Activated T-helper 17 cell treated with anti-CD3 and anti-CD28 coated beads, Interleukin-2, amount 50 U/mL, for 72 hours (primary cell): ENCODE measurements at regions not wholly inside any gene's neighbourhood (a gene's known extent, or its start where the extent isn't known, plus 50 kb on each side); places are given as distances from the start of the nearest gene placed in this dataset.
"Not testable (repeated sequence)": the region's sequence is repeated elsewhere in the genome, so short reads cannot be mapped to it uniquely, and the experiment has no call there.

ENCODE experiments used
- ATAC-seq: fragments of 150-1000 bp; cut with Tn5 transposase; replicated peaks from 2 replicates; pipeline ENCODE4 v1.10.0; 2021; ENCODE audit warnings: mild to moderate bottlenecking, moderate library complexity
- H3K27ac Mint-ChIP-seq: one replicate; pipeline ENCODE4 v1.8.0; 2022; ENCODE audit warnings: mixed read lengths
- H3K27me3 Mint-ChIP-seq: one replicate; pipeline ENCODE4 v1.8.0; 2022; ENCODE audit warnings: mixed read lengths
- H3K36me3 Mint-ChIP-seq: one replicate; pipeline ENCODE4 v1.8.0; 2022; ENCODE audit warnings: low read depth, mild to moderate bottlenecking, mixed read lengths
- H3K4me1 Mint-ChIP-seq: one replicate; pipeline ENCODE4 v1.8.0; 2022; ENCODE audit warnings: mixed read lengths
- H3K4me3 Mint-ChIP-seq: one replicate; pipeline ENCODE4 v1.8.0; 2022; ENCODE audit warnings: mild to moderate bottlenecking, mixed read lengths
- H3K9me3 Mint-ChIP-seq: one replicate; pipeline ENCODE4 v1.8.0; 2022; ENCODE audit warnings: mixed read lengths

DNA sequence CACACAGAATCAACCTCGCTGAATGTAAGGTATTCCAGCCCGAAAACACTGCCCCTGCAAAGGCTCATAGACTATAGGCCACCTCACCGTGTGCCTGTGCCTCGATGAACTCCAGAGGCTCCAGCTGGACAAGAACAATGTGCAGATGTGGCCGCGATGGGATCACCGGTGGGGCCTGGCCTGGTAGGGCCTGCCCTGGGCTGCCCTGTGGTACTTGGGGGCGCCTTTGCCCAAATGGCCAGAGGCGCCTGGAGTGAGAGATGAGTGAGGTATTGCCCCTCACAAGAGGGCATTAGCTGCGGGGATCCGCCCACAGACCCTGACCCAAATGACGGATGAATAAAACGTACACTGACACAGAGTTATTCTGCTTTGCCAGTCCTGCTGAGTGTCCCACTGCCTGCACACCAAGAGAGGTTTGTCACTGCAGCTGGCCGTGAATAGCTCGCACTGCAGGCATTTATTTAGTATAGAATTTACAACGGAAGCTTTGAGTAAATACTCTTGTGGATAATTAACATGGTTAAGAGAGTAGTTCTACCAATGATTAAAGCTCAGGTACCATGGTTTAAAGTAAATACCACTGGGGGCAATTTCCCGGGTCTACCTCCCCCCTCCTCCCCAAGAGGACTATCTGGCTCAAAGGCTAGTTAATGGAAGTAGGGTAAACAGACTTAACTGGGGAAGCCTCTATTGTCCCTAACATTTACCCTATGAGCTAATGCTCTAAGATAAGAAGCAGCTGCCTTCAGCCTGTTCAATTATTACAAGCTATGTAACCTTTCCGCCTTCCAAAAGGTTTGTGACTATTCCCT lies 101.1 kb upstream of the IGLL5 start:
- no peaks in the 10 kb centered on the region for H3K9me3 Mint-ChIP-seq

DNA sequence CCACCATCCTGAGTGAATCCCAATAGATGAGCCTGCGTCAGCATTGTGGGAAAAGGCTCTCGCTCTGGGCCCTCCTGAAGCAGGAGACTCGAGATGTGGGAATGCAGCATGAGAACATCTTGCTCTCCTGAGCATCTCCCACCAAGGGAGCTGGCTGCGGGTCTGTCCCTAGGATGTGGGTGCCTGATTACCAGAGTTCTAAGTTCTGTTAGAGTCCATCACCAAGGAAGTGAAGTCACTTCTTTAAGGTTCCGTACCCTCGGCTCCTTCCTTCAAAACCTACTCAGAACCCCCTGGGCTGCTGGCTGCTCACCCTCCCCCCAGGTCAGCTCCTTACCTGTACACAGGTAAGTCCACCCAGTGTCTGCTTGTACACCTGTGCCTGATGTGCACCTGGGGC lies 100.5 kb upstream of the IGLL5 start:
- H3K4me3 Mint-ChIP-seq: no peak overlapping the region
- H3K9me3 Mint-ChIP-seq: no peaks in the 10 kb centered on the region
- no peaks in the 10 kb centered on the region for H3K27me3 Mint-ChIP-seq
- H3K36me3 Mint-ChIP-seq: no peaks in the 10 kb centered on the region
- H3K4me1 Mint-ChIP-seq: peaks cover 17% of the 10 kb centered on the region
- no peak overlapping the region for H3K27ac Mint-ChIP-seq
- no peak for ATAC-seq

More for the DNA sequence above, 101.1 kb upstream of the IGLL5 start:
- no peaks in the 10 kb centered on the region for H3K36me3 Mint-ChIP-seq
- H3K27ac Mint-ChIP-seq: no peak overlapping the region
- ATAC-seq: no peak
- H3K27me3 Mint-ChIP-seq: peaks cover 3% of the 10 kb centered on the region
- H3K4me3 Mint-ChIP-seq: no peak overlapping the region
- peaks cover 14% of the 10 kb centered on the region for H3K4me1 Mint-ChIP-seq

DNA sequence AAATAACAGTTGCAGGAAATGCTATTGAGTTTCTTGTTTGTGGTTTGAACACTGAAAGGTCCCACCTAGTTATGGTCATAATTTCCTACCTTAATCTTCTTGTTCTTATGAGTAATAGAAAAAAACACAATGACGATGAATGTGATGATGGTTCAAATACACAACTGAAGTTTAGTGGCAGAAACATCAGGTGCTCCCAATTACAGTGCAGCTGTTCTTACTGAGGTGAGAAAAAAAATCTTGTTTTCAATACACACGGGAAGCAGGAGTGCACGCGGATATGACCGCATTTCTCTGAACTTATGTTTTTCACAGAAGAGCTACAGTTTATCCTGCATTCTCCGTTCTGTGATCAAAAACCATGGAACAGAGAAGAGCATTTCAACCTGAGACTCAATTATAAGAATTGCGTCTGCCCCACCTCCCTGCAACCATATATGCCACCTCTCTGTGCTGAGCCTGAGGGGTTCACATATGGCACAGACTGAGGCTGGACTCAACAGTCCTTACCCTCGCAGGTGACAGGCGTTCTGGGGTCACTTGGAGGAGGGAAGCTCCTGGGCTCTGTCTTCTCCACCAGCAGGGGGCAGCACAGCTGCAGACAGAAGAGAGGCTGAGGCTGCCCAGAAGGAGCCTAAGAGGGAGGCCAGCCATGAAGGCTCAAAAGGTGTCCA lies 99.7 kb upstream of the IGLL5 start:
- H3K9me3 Mint-ChIP-seq: no peaks in the 10 kb centered on the region
- H3K27ac Mint-ChIP-seq: no peak overlapping the region
- H3K27me3 Mint-ChIP-seq: no peaks in the 10 kb centered on the region
- ATAC-seq: peak; percentile 84
- no peaks in the 10 kb centered on the region for H3K36me3 Mint-ChIP-seq
- peaks cover 17% of the 10 kb centered on the region for H3K4me1 Mint-ChIP-seq
- no peak overlapping the region for H3K4me3 Mint-ChIP-seq

DNA sequence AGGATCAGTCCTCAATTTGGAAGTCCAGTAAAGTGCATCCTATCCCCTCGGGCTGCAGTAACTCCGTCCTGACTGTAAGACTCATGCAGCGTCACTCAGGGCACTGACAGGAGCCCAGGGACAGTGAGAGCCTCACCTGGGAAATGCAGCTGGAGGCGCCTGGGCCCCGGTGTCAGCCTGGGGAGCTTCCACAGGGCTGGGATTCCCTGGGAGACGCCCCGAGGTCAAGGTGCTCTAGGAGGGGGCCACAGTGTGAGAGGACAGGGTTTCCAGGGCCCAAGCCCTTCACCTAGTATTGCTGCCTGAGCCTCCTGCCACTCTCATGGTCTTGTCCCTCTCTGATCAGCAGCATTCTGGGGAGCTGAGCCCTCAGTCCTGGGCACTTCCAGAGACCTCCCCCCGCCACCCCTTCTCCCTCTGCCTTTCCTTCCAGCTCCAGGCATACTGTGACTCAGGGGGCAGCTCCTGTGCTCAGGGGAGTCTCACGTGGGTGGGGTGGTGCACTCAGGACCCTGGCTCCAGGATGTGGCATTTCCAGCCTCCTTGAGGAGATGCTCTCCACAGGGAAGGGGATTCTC lies 99.1 kb upstream of the IGLL5 start:
- Mint-ChIP-seq H3K4me1 (peaks cover 17% of the 10 kb centered on the region), H3K9me3 (no peaks in the 10 kb centered on the region), H3K4me3 (no peak overlapping the region), H3K36me3 (no peaks in the 10 kb centered on the region), H3K27ac (no peak overlapping the region), H3K27me3 (no peaks in the 10 kb centered on the region)
- peak; percentile 16 for ATAC-seq

DNA sequence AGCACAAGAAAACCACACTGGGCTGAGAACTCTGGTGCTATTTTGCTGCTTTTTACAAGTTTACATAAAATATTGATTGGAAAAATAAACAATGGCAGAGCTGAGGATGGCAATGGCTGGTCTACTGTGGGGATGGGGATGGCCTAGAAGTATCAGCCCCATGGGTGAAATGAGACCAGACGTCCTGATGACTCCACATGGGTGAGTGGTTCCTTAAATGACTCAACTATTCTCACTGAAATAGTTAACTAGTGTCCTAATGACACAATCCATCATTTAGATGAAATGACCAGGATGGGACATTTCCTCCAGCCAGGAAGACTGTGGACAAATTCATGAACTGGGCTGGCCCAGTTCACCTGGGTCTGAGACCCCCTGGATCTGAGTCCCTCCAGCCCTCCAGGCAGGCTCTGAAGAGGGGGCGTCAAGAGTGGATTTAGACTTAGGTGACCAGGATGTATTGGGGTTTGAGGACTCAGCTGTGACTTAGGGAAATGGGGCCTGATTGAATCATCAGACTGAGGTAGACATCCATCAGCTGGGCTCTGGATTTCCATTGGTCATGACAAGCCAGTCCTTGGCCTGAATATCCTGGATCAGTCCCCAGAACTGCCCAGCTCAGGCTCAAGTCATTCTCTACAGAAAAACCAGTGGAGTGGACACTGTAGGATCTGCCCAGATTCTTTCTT lies 98.2 kb upstream of the IGLL5 start:
- no peak overlapping the region for H3K4me3 Mint-ChIP-seq
- no peaks in the 10 kb centered on the region for H3K27me3 Mint-ChIP-seq
- H3K4me1 Mint-ChIP-seq: peaks cover 17% of the 10 kb centered on the region
- no peaks in the 10 kb centered on the region for H3K9me3 Mint-ChIP-seq
- no peaks in the 10 kb centered on the region for H3K36me3 Mint-ChIP-seq
- H3K27ac Mint-ChIP-seq: no peak overlapping the region
- ATAC-seq: peak; percentile 70

DNA sequence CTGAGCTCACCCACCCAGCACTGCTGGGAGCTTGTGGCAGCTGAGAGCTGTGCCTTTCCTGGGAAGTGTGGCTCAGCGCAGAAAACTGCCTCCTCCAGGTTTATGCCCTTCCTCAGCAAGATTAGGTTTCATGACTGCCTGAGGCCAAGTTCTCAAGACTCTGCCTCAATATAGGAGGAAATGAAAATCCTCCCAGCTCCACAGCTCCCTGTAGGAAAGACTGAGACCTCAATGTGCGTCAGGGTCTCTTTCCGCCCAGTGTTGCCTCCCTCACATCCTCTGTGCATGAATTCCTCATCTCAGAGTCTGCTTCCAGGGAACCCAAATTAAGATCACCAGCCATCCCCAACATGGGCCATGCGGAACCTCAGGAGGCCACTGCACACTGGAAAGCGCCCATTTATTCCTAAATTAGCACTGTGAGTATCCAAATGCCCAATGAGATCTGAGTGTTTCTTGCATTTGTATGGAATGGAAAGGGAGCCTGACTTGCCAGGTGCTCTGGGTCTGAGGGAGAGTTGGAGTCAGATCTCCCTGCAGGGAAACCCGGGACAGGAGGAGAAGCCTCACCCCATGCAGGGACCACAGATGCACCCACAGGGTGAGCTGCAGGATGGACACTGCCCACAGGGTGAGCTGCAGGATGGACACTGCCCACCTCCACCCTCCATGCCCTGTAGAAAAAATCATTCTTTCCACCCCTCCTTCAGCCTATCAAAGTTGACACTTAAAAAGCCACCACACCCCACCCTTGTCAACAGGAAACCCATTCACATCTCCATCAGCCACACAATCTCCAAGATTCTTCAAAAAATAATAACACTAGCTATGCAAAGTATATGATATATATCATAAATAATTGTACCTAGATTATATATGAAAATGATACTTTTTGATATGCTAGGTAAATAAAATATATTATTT lies 97.4 kb upstream of the IGLL5 start:
- ATAC-seq: no peak
- Mint-ChIP-seq H3K27ac (peak overlapping the region; percentile 28), H3K4me1 (peaks cover 17% of the 10 kb centered on the region), H3K9me3 (no peaks in the 10 kb centered on the region), H3K27me3 (no peaks in the 10 kb centered on the region), H3K4me3 (no peak overlapping the region), H3K36me3 (no peaks in the 10 kb centered on the region)

DNA sequence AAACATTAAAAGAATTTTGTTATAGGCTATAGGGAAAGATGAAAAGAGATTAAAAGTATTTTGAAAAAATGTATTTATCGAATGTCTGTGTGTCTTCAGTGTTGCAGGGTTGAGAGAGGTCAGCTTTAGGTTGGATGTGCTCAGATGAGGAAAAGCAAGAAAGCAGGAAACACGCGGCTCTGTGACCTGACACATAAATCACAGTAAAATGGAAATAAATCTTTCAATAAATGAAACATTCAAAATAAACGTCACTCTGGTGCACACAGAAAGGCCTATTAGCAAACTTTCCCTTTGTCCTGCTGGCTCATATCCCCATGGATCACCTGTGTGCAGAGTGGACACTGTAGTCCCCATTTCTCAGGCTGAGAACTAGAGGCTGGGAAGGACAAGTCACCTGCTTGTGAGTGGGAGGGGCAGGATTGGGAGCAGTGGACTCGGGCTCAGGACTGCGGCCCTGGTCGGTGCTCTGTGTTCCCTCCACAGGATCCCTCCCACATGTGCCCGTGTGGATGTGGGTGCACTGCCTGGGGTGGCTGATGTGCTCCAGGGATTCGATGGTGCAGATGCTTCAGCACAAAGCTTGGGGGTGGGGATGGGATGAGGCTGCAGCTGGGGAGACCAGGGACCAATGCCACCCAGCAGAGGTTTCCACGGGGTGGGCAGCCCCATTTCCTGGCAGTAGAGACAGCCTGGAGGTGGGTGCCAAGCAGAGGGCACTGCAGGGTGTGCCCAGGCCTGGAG lies 96.0 kb upstream of the IGLL5 start:
- no peak for ATAC-seq
- Mint-ChIP-seq H3K36me3 (no peaks in the 10 kb centered on the region), H3K27ac (peak overlapping the region; percentile 22), H3K4me3 (no peak overlapping the region), H3K4me1 (peaks cover 17% of the 10 kb centered on the region), H3K27me3 (no peaks in the 10 kb centered on the region), H3K9me3 (no peaks in the 10 kb centered on the region)

DNA sequence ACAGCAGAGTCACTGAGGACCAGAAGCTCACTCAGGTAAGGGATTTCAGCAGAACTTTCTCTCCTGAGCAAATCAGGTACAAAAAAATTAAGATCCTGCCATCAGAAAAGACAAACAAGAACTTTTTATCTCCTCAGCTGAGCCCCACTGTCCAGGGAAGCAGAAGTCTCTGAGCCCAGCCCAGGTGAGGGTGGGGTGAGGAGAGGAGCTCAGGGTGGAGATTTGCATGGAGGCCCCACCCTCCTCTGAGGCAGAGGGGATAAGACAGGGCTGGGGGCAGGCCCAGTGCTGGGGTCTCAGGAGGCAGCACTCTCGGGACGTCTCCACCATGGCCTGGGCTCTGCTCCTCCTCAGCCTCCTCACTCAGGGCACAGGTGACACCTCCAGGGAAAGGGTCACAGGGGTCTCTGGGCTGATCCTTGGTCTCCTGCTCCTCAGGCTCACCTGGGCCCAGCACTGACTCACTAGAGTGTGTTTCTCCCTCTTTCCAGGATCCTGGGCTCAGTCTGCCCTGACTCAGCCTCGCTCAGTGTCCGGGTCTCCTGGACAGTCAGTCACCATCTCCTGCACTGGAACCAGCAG lies 95.3 kb upstream of the IGLL5 start:
- H3K4me1 Mint-ChIP-seq: peaks cover 17% of the 10 kb centered on the region
- not testable (repeated sequence) for H3K27ac Mint-ChIP-seq, H3K4me3 Mint-ChIP-seq, H3K9me3 Mint-ChIP-seq, H3K36me3 Mint-ChIP-seq, H3K27me3 Mint-ChIP-seq, ATAC-seq

DNA sequence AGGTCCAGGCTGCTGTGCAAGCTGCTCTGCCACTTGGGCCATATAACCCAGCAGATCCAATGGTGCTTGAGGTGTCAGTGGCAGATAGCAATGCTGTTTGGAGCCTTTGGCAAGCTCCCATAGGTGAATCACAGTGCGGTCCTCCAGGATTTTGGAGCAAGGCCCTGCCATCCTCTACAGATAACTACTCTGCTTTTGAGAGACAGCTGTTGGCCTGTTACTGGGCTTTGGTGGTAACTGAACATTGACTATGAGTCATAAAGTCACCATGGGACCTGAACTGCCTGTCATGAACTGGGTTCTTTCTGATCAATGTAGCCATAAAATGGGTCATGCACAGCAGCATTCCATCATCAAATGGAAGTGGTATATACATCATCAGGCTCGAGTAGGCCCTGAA lies 92.0 kb upstream of the IGLL5 start:
- H3K27me3 Mint-ChIP-seq, ATAC-seq, H3K4me3 Mint-ChIP-seq, H3K36me3 Mint-ChIP-seq, H3K27ac Mint-ChIP-seq, H3K9me3 Mint-ChIP-seq: not testable (repeated sequence)
- H3K4me1 Mint-ChIP-seq: peaks cover 12% of the 10 kb centered on the region

DNA sequence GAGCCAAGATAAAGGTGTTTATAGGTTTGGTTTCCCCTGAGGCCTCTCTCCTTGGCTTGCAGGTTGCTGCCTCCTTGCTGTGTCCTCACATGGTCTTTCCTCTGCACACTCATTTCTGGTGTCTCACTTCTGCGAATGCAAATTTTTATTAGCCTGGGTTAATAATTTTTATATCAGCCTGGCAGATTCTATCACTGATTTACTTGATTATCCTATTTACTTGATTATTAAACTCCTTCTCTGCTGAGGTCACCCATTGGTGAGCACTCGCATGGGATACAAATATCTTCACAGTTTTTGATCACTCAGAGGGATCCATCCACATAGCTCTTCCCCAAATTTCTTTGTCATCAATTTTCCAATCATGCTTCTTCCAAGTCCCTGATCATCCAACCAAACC lies 90.9 kb upstream of the IGLL5 start:
- H3K27me3 Mint-ChIP-seq: no peaks in the 10 kb centered on the region
- no peaks in the 10 kb centered on the region for H3K36me3 Mint-ChIP-seq
- no peak overlapping the region for H3K27ac Mint-ChIP-seq

DNA sequence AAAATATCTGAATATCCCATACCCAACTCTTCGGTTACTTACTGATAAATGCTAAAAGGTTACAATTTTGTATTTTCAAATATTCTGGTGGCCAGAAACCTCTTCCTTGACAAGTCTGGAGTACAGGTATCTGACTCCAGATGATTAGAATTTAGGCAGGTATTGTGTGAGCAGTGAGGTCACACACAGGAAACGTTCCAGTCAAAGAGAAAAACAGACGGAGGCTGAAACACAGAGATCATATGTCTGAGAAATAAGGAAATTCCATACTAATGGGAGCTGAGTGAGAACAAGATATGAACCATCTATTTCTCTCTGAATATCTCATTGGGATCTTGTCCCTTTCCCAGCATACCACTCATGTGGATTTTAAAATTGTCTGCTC lies 89.4 kb upstream of the IGLL5 start:
- no peak for ATAC-seq
- Mint-ChIP-seq H3K27ac (no peak overlapping the region), H3K36me3 (no peaks in the 10 kb centered on the region), H3K4me1 (no peaks in the 10 kb centered on the region), H3K9me3 (no peaks in the 10 kb centered on the region), H3K4me3 (no peak overlapping the region), H3K27me3 (no peaks in the 10 kb centered on the region)

More for the DNA sequence above, 90.9 kb upstream of the IGLL5 start:
- Mint-ChIP-seq H3K4me1 (peaks cover 1% of the 10 kb centered on the region), H3K4me3 (no peak overlapping the region), H3K9me3 (no peaks in the 10 kb centered on the region)
- ATAC-seq: no peak

DNA sequence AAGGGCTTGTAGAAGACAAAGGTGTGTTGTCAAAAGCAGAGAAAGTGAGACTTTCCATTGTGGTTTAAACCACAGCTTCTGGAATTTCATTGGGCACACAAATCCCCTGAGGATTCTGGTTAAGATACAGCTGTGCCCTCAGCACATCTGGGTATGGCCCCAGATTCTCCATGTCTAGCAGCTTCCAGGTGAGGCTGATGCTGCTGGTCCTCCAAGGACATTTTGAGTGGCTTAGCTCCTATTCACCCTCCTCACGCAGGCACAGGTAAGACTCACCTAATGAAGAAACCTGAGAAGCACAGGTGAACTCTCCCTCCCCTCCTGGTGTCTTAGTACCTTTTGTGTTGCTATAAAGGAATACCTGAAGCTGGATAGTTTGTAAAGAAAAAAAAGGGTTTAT lies 88.9 kb upstream of the IGLL5 start:
- Mint-ChIP-seq H3K27me3 (no peaks in the 10 kb centered on the region), H3K4me1 (no peaks in the 10 kb centered on the region), H3K27ac (no peak overlapping the region), H3K36me3 (no peaks in the 10 kb centered on the region), H3K4me3 (no peak overlapping the region), H3K9me3 (no peaks in the 10 kb centered on the region)
- no peak for ATAC-seq

DNA sequence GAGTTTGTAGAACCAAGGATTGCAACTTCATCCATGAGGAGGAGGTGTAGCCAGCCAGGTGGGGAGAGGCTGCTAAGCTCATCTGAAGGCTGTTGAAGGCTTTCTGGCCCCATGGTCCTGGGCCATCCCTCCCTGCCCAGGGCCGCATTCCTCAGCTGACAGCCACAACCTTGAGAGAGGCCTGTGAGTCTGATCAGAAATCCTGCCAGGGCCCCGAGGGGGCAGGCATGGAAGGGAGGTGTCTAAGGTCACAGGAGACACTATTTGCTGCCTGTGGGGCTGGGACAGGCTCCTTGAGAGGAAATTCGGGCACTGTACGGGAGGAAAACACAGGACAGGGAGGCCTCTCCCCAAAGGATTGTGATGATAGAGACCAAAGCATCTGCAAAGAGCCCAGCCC lies 88.1 kb upstream of the IGLL5 start:
- H3K27me3 Mint-ChIP-seq: no peaks in the 10 kb centered on the region
- H3K4me3 Mint-ChIP-seq: no peak overlapping the region
- H3K36me3 Mint-ChIP-seq: no peaks in the 10 kb centered on the region
- no peaks in the 10 kb centered on the region for H3K9me3 Mint-ChIP-seq
- no peak for ATAC-seq
- no peak overlapping the region for H3K27ac Mint-ChIP-seq
- no peaks in the 10 kb centered on the region for H3K4me1 Mint-ChIP-seq
